ENCODE measurements at regions not wholly inside any gene's neighbourhood (a gene's known extent, or its start where the extent isn't known, plus 50 kb on each side); places are given as distances from the start of the nearest gene placed in this dataset.

DNA sequence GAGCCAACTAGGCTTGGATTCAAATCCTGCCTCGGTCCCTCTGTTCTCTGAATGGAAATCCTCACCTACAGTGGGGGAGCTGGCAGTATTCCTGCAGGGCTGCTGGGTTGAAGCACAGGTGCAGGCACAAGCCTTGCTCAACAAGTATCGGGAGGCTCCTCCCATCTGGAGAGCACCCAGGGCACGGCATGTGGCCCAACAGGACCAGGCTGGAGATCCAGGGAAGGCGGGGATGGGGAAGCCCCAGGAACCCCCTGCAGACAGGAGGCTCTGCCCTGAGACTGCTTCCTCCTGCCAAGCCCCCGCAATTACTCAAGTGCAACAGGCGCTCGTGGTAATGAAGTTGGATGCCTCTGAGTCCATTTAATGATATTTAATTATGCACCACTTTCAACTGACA lies 128.0 kb upstream of the VSTM2B start:
- intact Hi-C loops (cut with DNase I): no loop called here
- ATAC-seq: no peak
- H3K4me1 ChIP-seq: no peaks in the 10 kb centered on the region
- peaks cover 0 to under 1% (median 0%) of the 10 kb centered on the region in 11 donors for H3K9me3 ChIP-seq
- no peak overlapping the region for H3K27ac ChIP-seq
- no peak for DNase-seq
- H3K36me3 ChIP-seq: no peaks in the 10 kb centered on the region
- WGBS, 2 donors: 72 to 75% methylated on average over 7 of the region's 7 CpGs
- H3K27me3 ChIP-seq: peaks cover 0 to 54% (median 15%) of the 10 kb centered on the region in 7 donors
- H3K4me3 ChIP-seq: no peak overlapping the region
- TF ChIP-seq CTCF (IDR thresholded peaks at IDR 0.05): no peak

- Histone ChIP-seq H3K36me3 (no peaks in the 10 kb centered on the region), H3K27me3 (peaks cover 0 to 54% (median 10%) of the 10 kb centered on the region in 7 donors), H3K9me3 (no peaks in the 10 kb centered on the region), H3K27ac (no peak overlapping the region), H3K4me1 (peaks cover 0 to 3% (median 0%) of the 10 kb centered on the region in 9 donors), H3K4me3 (no peak overlapping the region)
- intact Hi-C loops (cut with DNase I): no loop called here
- WGBS, 2 donors: 45 to 52% methylated on average over 8 of the region's 8 CpGs
- DNase-seq (no peak), ATAC-seq (no peak)
- TF ChIP-seq CTCF (IDR thresholded peaks at IDR 0.05): no peak
Observed at GRCh38 chr19:29399804-29400203, 126.0 kb upstream of the VSTM2B start.

DNA sequence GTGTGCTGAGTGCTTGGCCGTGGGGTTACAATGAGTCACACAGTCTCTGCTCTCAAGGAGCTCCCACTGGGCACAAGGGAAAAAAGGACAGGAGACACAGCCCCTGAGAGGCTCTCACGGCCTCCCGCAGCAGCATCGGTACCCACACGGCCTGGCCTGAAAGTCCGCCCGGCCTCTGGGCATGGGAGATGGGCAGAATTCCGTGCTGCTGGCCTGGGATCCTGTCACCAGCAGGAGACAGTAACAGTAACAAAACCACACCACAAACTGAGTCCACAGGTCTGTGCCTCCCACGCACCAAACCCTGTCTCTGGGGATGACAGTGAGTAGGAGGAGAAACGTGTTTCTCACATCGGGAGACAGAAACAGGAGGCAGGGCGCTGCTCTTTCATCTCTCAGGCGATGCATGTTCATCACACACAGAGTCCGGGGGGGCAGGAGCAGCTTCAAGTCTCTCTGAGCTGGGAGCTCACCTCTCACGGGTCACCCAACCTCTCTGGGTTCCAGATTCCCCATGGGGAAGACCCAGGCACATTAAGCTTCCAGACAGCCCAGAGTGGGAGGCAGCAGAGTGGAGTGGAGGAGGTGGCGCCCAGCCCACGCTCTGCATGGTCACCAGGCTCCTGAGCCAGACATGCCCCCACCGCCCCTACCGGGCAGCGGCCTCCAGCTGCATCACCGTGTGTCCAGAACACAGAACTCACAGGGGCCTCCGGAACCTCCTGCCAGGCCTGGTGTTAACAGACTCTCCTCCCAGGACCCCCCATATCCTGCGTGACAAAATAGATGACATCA lies 124.7 kb upstream of the VSTM2B start:
- TF ChIP-seq CTCF (IDR thresholded peaks at IDR 0.05): no peak
- intact Hi-C loops (cut with DNase I): no loop called here
- 72 to 75% methylated on average over 23 of the region's 23 CpGs for WGBS, 2 donors

GRCh38 chr19:29401712-29402421 lies 123.9 kb upstream of the VSTM2B start:
- intact Hi-C loops (cut with DNase I): no loop called here
- DNase-seq (no peak), ATAC-seq (no peak)
- no peak overlapping the region for H3K27ac ChIP-seq
- H3K36me3 ChIP-seq: no peaks in the 10 kb centered on the region
- TF ChIP-seq CTCF (IDR thresholded peaks at IDR 0.05): no peak
- peaks cover 0 to 4% (median 0%) of the 10 kb centered on the region in 9 donors for H3K4me1 ChIP-seq
- 72 to 77% methylated on average over 14 of the region's 14 CpGs for whole genome bisulfite sequencing, 2 donors
- peaks cover 0 to 58% (median 10%) of the 10 kb centered on the region in 7 donors for H3K27me3 ChIP-seq
- no peak overlapping the region for H3K4me3 ChIP-seq
- H3K9me3 ChIP-seq: no peaks in the 10 kb centered on the region

More for the DNA sequence above, 124.7 kb upstream of the VSTM2B start:
- no peak for ATAC-seq
- H3K27ac ChIP-seq: no peak overlapping the region
- DNase-seq: no peak
- H3K36me3 ChIP-seq: no peaks in the 10 kb centered on the region
- H3K27me3 ChIP-seq: peaks cover 0 to 57% (median 10%) of the 10 kb centered on the region in 7 donors
- H3K4me3 ChIP-seq: no peak overlapping the region
- H3K9me3 ChIP-seq: no peaks in the 10 kb centered on the region
- peaks cover 0 to 4% (median 0%) of the 10 kb centered on the region in 9 donors for H3K4me1 ChIP-seq
